ENCODE measurements at regions not wholly inside any gene's neighbourhood (a gene's known extent, or its start where the extent isn't known, plus 50 kb on each side); places are given as distances from the start of the nearest gene placed in this dataset.
A peak's percentile ranks its signal among the peaks of the same experiment; 100 is the strongest.

- H3K79me1 ChIP-seq (ENCODE audit: low read depth, low read length): no peaks in the 10 kb centered on the region
- no peak overlapping the region for H3K27ac ChIP-seq (ENCODE audit: low read depth, low read length)
- POLR2A ChIA-PET (ENCODE audit: partially characterized antibody): no interaction called here
- no peak overlapping the region for H4K5ac ChIP-seq (ENCODE audit: insufficient read length, low read depth, low read length)
- H2BK12ac ChIP-seq (ENCODE audit: low read depth, low read length): 0 out of 2 replicates have a peak overlapping the region, but pooled peaks have one; percentile 0
- no peak overlapping the region for H3K56ac ChIP-seq (replicated peaks; ENCODE audit: insufficient read length, low read depth, low read length)
- no peak overlapping the region for H2AFZ ChIP-seq (ENCODE audit: low read length)
- FAIRE-seq (no peak), DNase-seq (ENCODE audit: low read depth in 1 of 2, low spot score in 2 of 2) (no peak)
- 78% methylated on average over 5 of the region's 7 CpGs; no CpG with 5 or more reads in 1 of the 2 experiments for WGBS, 2 experiments (ENCODE audit: extremely low coverage in 1 of 2, insufficient coverage in 1 of 2, insufficient read length in 1 of 2, insufficient replicate concordance in 2 of 2, low coverage in 1 of 2, low lambda C conversion rate in 2 of 2, missing lambda C conversion rate in 1 of 2)
- no peaks in the 10 kb centered on the region for H3K9me3 ChIP-seq (ENCODE audit: insufficient read depth in 2 of 2, low read depth in 1 of 2, low read length in 1 of 2)
- no peaks in the 10 kb centered on the region for H3K36me3 ChIP-seq (ENCODE audit: control insufficient read depth in 2 of 4, insufficient read depth in 4 of 4, low read length in 3 of 4)
- no peaks in the 10 kb centered on the region for H3K27me3 ChIP-seq (replicated peaks in 1 of 4; ENCODE audit: control insufficient read depth in 3 of 4, extremely low read depth in 1 of 4, insufficient read depth in 3 of 4, low read length in 3 of 4)
- no peak overlapping the region for H2BK5ac ChIP-seq (ENCODE audit: low read depth, low read length)
- H3K79me2 ChIP-seq (ENCODE audit: control insufficient read depth in 1 of 2, insufficient read depth in 2 of 2, low read length in 2 of 2): no peaks in the 10 kb centered on the region
- H2AK5ac ChIP-seq (ENCODE audit: low read depth, low read length): no peak overlapping the region
- H3K4ac ChIP-seq (replicated peaks; ENCODE audit: insufficient read length, low read depth, low read length): no peak overlapping the region
- H2BK120ac ChIP-seq (replicated peaks; ENCODE audit: low read depth, low read length): no peak overlapping the region
- no peak overlapping the region for H3K14ac ChIP-seq (ENCODE audit: insufficient read length)
- peak overlapping the region; percentile 12 for H4K91ac ChIP-seq (replicated peaks; ENCODE audit: insufficient read length, low read length)
- no peaks in the 10 kb centered on the region for H3K23me2 ChIP-seq (ENCODE audit: low read depth, low read length)
- H4K8ac ChIP-seq (ENCODE audit: extremely low read depth, insufficient read depth, low read length): no peak overlapping the region
- H3K23ac ChIP-seq (ENCODE audit: insufficient read length): no peak overlapping the region
- H3K4me1 ChIP-seq (replicated peaks in 1 of 4; ENCODE audit: control insufficient read depth in 3 of 4, insufficient read depth in 4 of 4, low read length in 3 of 4): peaks cover 0 to 6% (median 4%) of the 10 kb centered on the region in 4 experiments; a peak in 4 of 7 replicates
- H2BK20ac ChIP-seq (ENCODE audit: low read length): no peak overlapping the region
- H4K20me1 ChIP-seq (replicated peaks in 1 of 2; ENCODE audit: control insufficient read depth in 1 of 2, insufficient read depth in 2 of 2, low read length in 2 of 2): no peaks in the 10 kb centered on the region
- H3K4me2 ChIP-seq (ENCODE audit: insufficient read depth in 1 of 2, low read depth in 2 of 2, low read length in 2 of 2): no peak overlapping the region
- no peak overlapping the region for H2BK15ac ChIP-seq (ENCODE audit: low read length)
- H3K4me3 ChIP-seq (ENCODE audit: extremely low read depth in 1 of 4, insufficient read depth in 2 of 4, low read depth in 3 of 4, low read length in 4 of 4): no peak overlapping the region
- H3K18ac ChIP-seq (ENCODE audit: extremely low read depth, low read length): no peak overlapping the region
- CTCF ChIA-PET (ENCODE audit: partially characterized antibody): interaction anchor here (1.0 kb wide), 1 partner anchor 29 kb away, joined by 3 read pairs; no protein-coding TSS in a partner anchor
- no peak overlapping the region for H3K9ac ChIP-seq (replicated peaks in 1 of 4; ENCODE audit: extremely low read depth in 1 of 4, low read depth in 3 of 4, low read length in 3 of 4)
- TF ChIP-seq PHF8 (conservative IDR thresholded peaks at IDR 0.05; ENCODE audit: low read depth, low read length): no peak
- TF ChIP-seq BRCA1 (IDR thresholded peaks at IDR 0.05; ENCODE audit: low read depth, low read length): no peak
- no peak for TF ChIP-seq CHD2 (IDR thresholded peaks at IDR 0.05; ENCODE audit: low read length)
- TF ChIP-seq CEBPB (IDR thresholded peaks at IDR 0.05; ENCODE audit: low read depth, low read length): no peak
- no peak for TF ChIP-seq USF2 (IDR thresholded peaks at IDR 0.05; ENCODE audit: low read length)
- no peak for TF ChIP-seq TEAD4 (IDR thresholded peaks at IDR 0.05; ENCODE audit: low read depth, low read length)
- no peak for TF ChIP-seq KDM5A (IDR thresholded peaks at IDR 0.05; ENCODE audit: low read length)
- no peak for TF ChIP-seq RNF2 (IDR thresholded peaks at IDR 0.05; ENCODE audit: borderline replicate concordance, low read depth, low read length, missing control alignments, poor library complexity, severe bottlenecking)
- TF ChIP-seq TCF12 (IDR thresholded peaks at IDR 0.05; ENCODE audit: low read depth, low read length): no peak
- no peak for TF ChIP-seq CBX8 (IDR thresholded peaks at IDR 0.05; ENCODE audit: borderline replicate concordance, low read depth, low read length)
- TF ChIP-seq ZNF274 (IDR thresholded peaks at IDR 0.05; ENCODE audit: borderline replicate concordance, extremely low read depth, low read length): no peak
- TF ChIP-seq GTF2F1 (IDR thresholded peaks at IDR 0.05; ENCODE audit: borderline replicate concordance, low read depth, low read length): no peak
- TF ChIP-seq SIX5 (IDR thresholded peaks at IDR 0.05; ENCODE audit: low read depth, low read length): no peak
These were observed 247.6 kb upstream of the PROK2 start for GRCh38 chr3:72032441-72033135.

Data from H1 (cell line).